Transverse colon (tissue), 4 donors: ENCODE measurements at regions not wholly inside any gene's neighbourhood (a gene's known extent, or its start where the extent isn't known, plus 50 kb on each side); places are given as distances from the start of the nearest gene placed in this dataset.

Experiments used
- EP300 ChIP-seq: sonication (generic); formaldehyde crosslinking; IDR thresholded peaks from one replicate; pipeline ENCODE4 v1.6.1; 2017; ENCODE audit warnings: antibody characterized with exemption, low read depth
- POLR2AphosphoS5 ChIP-seq, 3 donors: sonication (generic); formaldehyde crosslinking; IDR thresholded peaks; one replicate each; pipeline ENCODE4 v1.6.1; 2016; ENCODE audit warnings: antibody characterized with exemption in 3 of 3
- TF ChIP-seq, protein P1 (sequence below), 5 experiments: fragments of 200-600 bp in 3 of 5; fragments of 450-650 bp in 2 of 5; sonication (generic) in 3 of 5; IDR thresholded peaks; 1 replicate in 2 of 5; 2 replicates in 3 of 5; pipeline ENCODE4 v1.5.1; 2016 to 2017; ENCODE audit warnings: antibody characterized with exemption in 5 of 5, inconsistent platforms in 3 of 5, mild to moderate bottlenecking in 2 of 5, moderate library complexity in 1 of 5

DNA sequence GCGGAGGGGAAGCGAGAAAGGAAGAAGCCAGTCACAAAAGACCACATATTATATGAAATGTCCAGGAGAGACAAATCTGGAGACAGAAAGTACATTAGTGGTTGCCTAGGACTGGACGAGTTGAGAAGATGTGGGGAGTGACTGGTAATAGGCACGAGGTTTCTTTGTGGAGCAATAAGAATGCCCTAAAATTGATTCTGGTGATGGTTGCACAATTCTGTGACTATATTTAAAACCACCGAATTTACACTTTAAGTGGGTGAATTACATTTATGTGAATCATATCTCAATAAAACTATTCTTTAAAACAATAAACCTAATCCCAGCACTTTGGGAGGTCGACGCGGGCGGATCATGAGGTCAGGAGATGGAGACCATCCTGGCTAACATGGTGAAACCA, 63.1 kb downstream of the ZNF281 start:
- TF ChIP-seq EP300 (no peak), POLR2AphosphoS5 (IDR thresholded peaks at IDR 0.05) (no peak)
- TF ChIP-seq, protein P1, sequence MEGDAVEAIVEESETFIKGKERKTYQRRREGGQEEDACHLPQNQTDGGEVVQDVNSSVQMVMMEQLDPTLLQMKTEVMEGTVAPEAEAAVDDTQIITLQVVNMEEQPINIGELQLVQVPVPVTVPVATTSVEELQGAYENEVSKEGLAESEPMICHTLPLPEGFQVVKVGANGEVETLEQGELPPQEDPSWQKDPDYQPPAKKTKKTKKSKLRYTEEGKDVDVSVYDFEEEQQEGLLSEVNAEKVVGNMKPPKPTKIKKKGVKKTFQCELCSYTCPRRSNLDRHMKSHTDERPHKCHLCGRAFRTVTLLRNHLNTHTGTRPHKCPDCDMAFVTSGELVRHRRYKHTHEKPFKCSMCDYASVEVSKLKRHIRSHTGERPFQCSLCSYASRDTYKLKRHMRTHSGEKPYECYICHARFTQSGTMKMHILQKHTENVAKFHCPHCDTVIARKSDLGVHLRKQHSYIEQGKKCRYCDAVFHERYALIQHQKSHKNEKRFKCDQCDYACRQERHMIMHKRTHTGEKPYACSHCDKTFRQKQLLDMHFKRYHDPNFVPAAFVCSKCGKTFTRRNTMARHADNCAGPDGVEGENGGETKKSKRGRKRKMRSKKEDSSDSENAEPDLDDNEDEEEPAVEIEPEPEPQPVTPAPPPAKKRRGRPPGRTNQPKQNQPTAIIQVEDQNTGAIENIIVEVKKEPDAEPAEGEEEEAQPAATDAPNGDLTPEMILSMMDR (IDR thresholded peaks at IDR 0.05): no peak
